ENCODE measurements at regions not wholly inside any gene's neighbourhood (a gene's known extent, or its start where the extent isn't known, plus 50 kb on each side); places are given as distances from the start of the nearest gene placed in this dataset.
"Not testable (repeated sequence)": the region's sequence is repeated elsewhere in the genome, so short reads cannot be mapped to it uniquely, and the experiment has no call there.

GRCh38 chr16:70023207-70023606 is 72.1 kb downstream of the CLEC18A start:
- not testable (repeated sequence) for TF ChIP-seq CTCF (IDR thresholded peaks at IDR 0.05; ENCODE audit: insufficient read depth, low read length); POLR2AphosphoS5 (IDR thresholded peaks at IDR 0.05; ENCODE audit: low read depth); REST (IDR thresholded peaks at IDR 0.05; ENCODE audit: insufficient replicate concordance, low read depth)

Data from HL-60 (cell line).